HepG2 (cell line): ENCODE measurements at regions not wholly inside any gene's neighbourhood (a gene's known extent, or its start where the extent isn't known, plus 50 kb on each side); places are given as distances from the start of the nearest gene placed in this dataset.

Source experiments
- ATAC-seq: fragments of 200-7000 bp; cut with Tn5 transposase; 3 replicates; pipeline ENCODE4 v1.9.1; 2020; ENCODE audit warnings: mild to moderate bottlenecking, moderate library complexity
- BruUV-seq: library from RNA; stranded (reverse); fragments of 400-500 nt; replicated peaks from 2 replicates; lab custom pipeline; 2021; lab: Mats Ljungman, UMichigan
- CTCF ChIA-PET: fragments of 300-600 bp; formaldehyde crosslinking; extraction: SDS; loops from one replicate; lab custom pipeline; 2021; ENCODE audit warnings: low total read pairs, inconsistent platforms, low intra/inter-chr PET ratio; lab: Yijun Ruan, JAX
- POLR2A ChIA-PET: fragments of 350-600 bp; sonication (Branson Sonifier 250); formaldehyde crosslinking; loops from one replicate; lab custom pipeline; 2020; ENCODE audit warnings: antibody characterized with exemption, inconsistent platforms; lab: Yijun Ruan, JAX
- DNase-seq: peaks from one replicate; pipeline ENCODE4 v3.0.0-alpha.2; 2015; ENCODE audit warnings: low spot score
- FAIRE-seq: peaks from 3 replicates; lab custom pipeline; 2011; peaks lifted over from hg19 to GRCh38; lab: Jason Lieb, UNC
- H2AFZ ChIP-seq: one replicate; pipeline ENCODE4 v1.6.1; 2011; ENCODE audit warnings: low read length, inconsistent platforms
- H3K27ac ChIP-seq: fragments of 300-600 bp; 3 replicates; pipeline ENCODE4 v1.8.0; 2011; ENCODE audit warnings: mixed run types, mild to moderate bottlenecking, mixed read lengths, low read length, inconsistent platforms; ENCODE audit not compliant: insufficient read depth; ENCODE audit errors: extremely low read length
- H3K27me3 ChIP-seq, 2 experiments: fragments of 200-600 bp in 1 of 2; 2 replicates in 1 of 2; 3 replicates in 1 of 2; pipeline versions ENCODE4 v1.6.0 to v1.8.0; 2011; ENCODE audit warnings: low read length in 2 of 2, mild to moderate bottlenecking in 2 of 2, moderate library complexity in 2 of 2, inconsistent platforms in 1 of 2; ENCODE audit not compliant: insufficient read depth in 2 of 2, control insufficient read depth in 1 of 2
- H3K36me3 ChIP-seq, 2 experiments: fragments of 200-600 bp in 1 of 2; replicated peaks in 1 of 2; 2 replicates in 1 of 2; 3 replicates in 1 of 2; pipeline versions ENCODE4 v1.5.1 to v1.8.0; 2011; ENCODE audit warnings: low read length in 2 of 2, inconsistent platforms in 1 of 2; ENCODE audit not compliant: insufficient read depth in 2 of 2, control insufficient read depth in 1 of 2
- H3K4me1 ChIP-seq: 2 replicates; pipeline ENCODE4 v1.5.1; 2012; ENCODE audit warnings: low read length, inconsistent platforms; ENCODE audit not compliant: insufficient read depth
- H3K4me2 ChIP-seq: 2 replicates; pipeline ENCODE4 v1.6.0; 2011; ENCODE audit warnings: low read depth, low read length, inconsistent platforms
- H3K4me3 ChIP-seq, 3 experiments: fragments of 200-600 bp in 1 of 3; sonication (generic), shearing (Covaris generic) in 1 of 3; replicated peaks in 1 of 3; 2 replicates each; pipeline ENCODE4 v1.5.1; 2011 to 2016; ENCODE audit warnings: low read length in 3 of 3, inconsistent platforms in 2 of 3, low read depth in 2 of 3, mild to moderate bottlenecking in 2 of 3, control low read depth in 1 of 3, mixed read lengths in 1 of 3; ENCODE audit not compliant: insufficient read depth in 1 of 3
- H3K79me2 ChIP-seq: one replicate; pipeline ENCODE4 v1.6.1; 2011; ENCODE audit warnings: low read length, inconsistent platforms; ENCODE audit not compliant: insufficient read depth
- H3K9ac ChIP-seq: 2 replicates; pipeline ENCODE4 v1.6.0; 2011; ENCODE audit warnings: mild to moderate bottlenecking, low read depth, low read length, inconsistent platforms; ENCODE audit not compliant: insufficient read depth
- H3K9me3 ChIP-seq: 2 replicates; pipeline ENCODE4 v1.5.1; 2012; ENCODE audit warnings: mild to moderate bottlenecking, low read length
- H4K20me1 ChIP-seq: 2 replicates; pipeline ENCODE4 v1.6.0; 2011; ENCODE audit warnings: inconsistent platforms, mild to moderate bottlenecking, low read length, moderate library complexity; ENCODE audit not compliant: insufficient read depth
- NFAT5 ChIP-seq: sonication (generic); formaldehyde crosslinking; IDR thresholded peaks from 2 replicates; pipeline ENCODE4 v1.4.0; 2020; ENCODE audit warnings: missing genetic modification reagents
- TFDP1 ChIP-seq: IDR thresholded peaks from 2 replicates; pipeline ENCODE4 v1.6.1; 2016; ENCODE audit warnings: missing compliant biosample characterization, missing genetic modification reagents, borderline replicate concordance
- YEATS4 ChIP-seq: sonication (generic); formaldehyde crosslinking; IDR thresholded peaks from 2 replicates; pipeline ENCODE4 v1.4.0; 2020; ENCODE audit warnings: missing genetic modification reagents, borderline replicate concordance
- ZBTB46 ChIP-seq: sonication (generic); formaldehyde crosslinking; IDR thresholded peaks from 2 replicates; pipeline ENCODE4 v1.4.0; 2020; ENCODE audit warnings: mild to moderate bottlenecking, missing genetic modification reagents, borderline replicate concordance
- WGBS: methylation state at CpG from one replicate; pipeline ENCODE4 v1.1.6; 2017; ENCODE audit warnings: low lambda C conversion rate; 5-methylcytosine and 5-hydroxymethylcytosine counted together
- in situ Hi-C: cut with HindIII; loops from 2 replicates; pipeline ENCODE4 v1.10.0; 2017; ENCODE audit warnings: low pct_unique_long_range_greater_than_20kb; ENCODE audit not compliant: extremely low pct_ligation_motif_present
- intact Hi-C: fragments of 100-400 bp; cut with micrococcal nuclease; formaldehyde crosslinking; loops from one replicate; pipeline ENCODE4 v1.10.0; 2022; ENCODE audit not compliant: unreplicated experiment

- Histone ChIP-seq H3K4me3 (no peak overlapping the region), H3K9me3 (no peaks in the 10 kb centered on the region), H3K9ac (no peak overlapping the region), H2AFZ (no peak overlapping the region), H3K36me3 (no peaks in the 10 kb centered on the region), H4K20me1 (no peaks in the 10 kb centered on the region), H3K27ac (no peak overlapping the region), H3K27me3 (no peaks in the 10 kb centered on the region; a peak in 1 of 5 replicates), H3K4me2 (no peak overlapping the region), H3K79me2 (no peaks in the 10 kb centered on the region), H3K4me1 (no peaks in the 10 kb centered on the region)
- ChIA-PET CTCF (no interaction called here), POLR2A (no interaction called here)
- FAIRE-seq (no peak), DNase-seq (no peak), ATAC-seq (no peak)
- 9% methylated on average over 3 of the region's 3 CpGs for WGBS
- in situ Hi-C loops (no loop called here), intact Hi-C loops (no loop called here)
- no TSS peak for BruUV-seq
- TF ChIP-seq ZBTB46 (no peak), NFAT5 (CRISPR knock-in tag) (no peak), YEATS4 (CRISPR knock-in tag) (no peak), TFDP1 (no peak)
Observed at GRCh38 chr12:89084751-89085150, 267.6 kb downstream of the DUSP6 start.
